WTC11 (cell line): ENCODE measurements at regions not wholly inside any gene's neighbourhood (a gene's known extent, or its start where the extent isn't known, plus 50 kb on each side); places are given as distances from the start of the nearest gene placed in this dataset.

Source experiments
- ATAC-seq: fragments of 200-7000 bp; cut with Tn5 transposase; 2 replicates; pipeline ENCODE4 v1.10.0; 2021; ENCODE audit warnings: mild to moderate bottlenecking, moderate library complexity
- CTCF ChIA-PET: fragments of 300-600 bp; sonication (Branson Sonifier 250); formaldehyde crosslinking; loops from one replicate; lab custom pipeline; 2021; ENCODE audit warnings: antibody characterized with exemption; lab: Charles Lee
- POLR2A ChIA-PET: fragments of 350-600 bp; sonication (Branson Sonifier 250); formaldehyde crosslinking; loops from one replicate; lab custom pipeline; 2021; ENCODE audit warnings: antibody characterized with exemption; lab: Charles Lee
- DNase-seq: peaks from one replicate; pipeline ENCODE4 v3.0.0; 2021; ENCODE audit warnings: low spot score
- H3K27ac Mint-ChIP-seq: 2 replicates; pipeline ENCODE4 v1.8.0; 2021; ENCODE audit warnings: mixed read lengths
- H3K27me3 Mint-ChIP-seq: 2 replicates; pipeline ENCODE4 v1.8.0; 2021; ENCODE audit warnings: low read depth, mild to moderate bottlenecking, moderate library complexity, mixed read lengths
- H3K36me3 Mint-ChIP-seq: 2 replicates; pipeline ENCODE4 v1.8.0; 2021; ENCODE audit warnings: mixed read lengths
- H3K4me1 Mint-ChIP-seq: 2 replicates; pipeline ENCODE4 v1.8.0; 2022; ENCODE audit warnings: mixed read lengths
- H3K4me3 Mint-ChIP-seq: 2 replicates; pipeline ENCODE4 v1.8.0; 2021; ENCODE audit warnings: mild to moderate bottlenecking, moderate library complexity, mixed read lengths
- H3K9me3 Mint-ChIP-seq: 2 replicates; pipeline ENCODE4 v1.8.0; 2021; ENCODE audit warnings: mixed read lengths
- ATF3 ChIP-seq: sonication (generic); formaldehyde crosslinking; conservative IDR thresholded peaks from 2 replicates; pipeline ENCODE4 v1.8.1; 2022; ENCODE audit warnings: mild to moderate bottlenecking, missing genetic modification reagents
- CBFB ChIP-seq: sonication (generic); formaldehyde crosslinking; IDR thresholded peaks from 2 replicates; pipeline ENCODE4 v1.8.1; 2022; ENCODE audit warnings: mild to moderate bottlenecking, low read depth, missing genetic modification reagents
- CTCF ChIP-seq: fragments of 200-600 bp; IDR thresholded peaks from 2 replicates; pipeline ENCODE4 v1.8.0; 2022; ENCODE audit warnings: antibody characterized with exemption
- E2F1 ChIP-seq: sonication (generic); formaldehyde crosslinking; IDR thresholded peaks from 2 replicates; pipeline ENCODE4 v1.8.0; 2022; ENCODE audit warnings: mild to moderate bottlenecking, missing genetic modification reagents
- E2F5 ChIP-seq: sonication (generic); formaldehyde crosslinking; IDR thresholded peaks from 2 replicates; pipeline ENCODE4 v1.8.1; 2022; ENCODE audit warnings: mild to moderate bottlenecking, moderate library complexity, missing genetic modification reagents
- ERG ChIP-seq: fragments of 250-450 bp; sonication (Bioruptor Pico); IDR thresholded peaks from 2 replicates; pipeline ENCODE4 v1.8.0; 2021; ENCODE audit warnings: mild to moderate bottlenecking
- ESRRA ChIP-seq: sonication (generic); formaldehyde crosslinking; IDR thresholded peaks from 2 replicates; pipeline ENCODE4 v1.8.1; 2022; ENCODE audit warnings: mild to moderate bottlenecking, missing genetic modification reagents, borderline replicate concordance
- ETV6 ChIP-seq: sonication (generic); formaldehyde crosslinking; IDR thresholded peaks from 2 replicates; pipeline ENCODE4 v1.8.1; 2022; ENCODE audit warnings: mild to moderate bottlenecking, missing genetic modification reagents
- GTF2I ChIP-seq: fragments of 250-450 bp; sonication (Bioruptor Pico); conservative IDR thresholded peaks from 2 replicates; pipeline ENCODE4 v1.4.0; 2021; ENCODE audit warnings: mild to moderate bottlenecking
- HMGXB4 ChIP-seq: sonication (generic); formaldehyde crosslinking; IDR thresholded peaks from 2 replicates; pipeline ENCODE4 v1.8.1; 2023; ENCODE audit warnings: mild to moderate bottlenecking, moderate library complexity, missing genetic modification reagents
- MXD4 ChIP-seq: fragments of 250-450 bp; sonication (Bioruptor Pico); IDR thresholded peaks from 2 replicates; pipeline ENCODE4 v1.8.0; 2021; ENCODE audit warnings: mild to moderate bottlenecking, moderate library complexity, borderline replicate concordance
- MYBL2 ChIP-seq: sonication (generic); formaldehyde crosslinking; IDR thresholded peaks from 2 replicates; pipeline ENCODE4 v1.8.1; 2023; ENCODE audit warnings: mild to moderate bottlenecking, moderate library complexity, missing genetic modification reagents
- NFE2L1 ChIP-seq: sonication (generic); formaldehyde crosslinking; IDR thresholded peaks from 2 replicates; pipeline ENCODE4 v1.8.1; 2023; ENCODE audit warnings: missing genetic modification reagents
- NR2C2 ChIP-seq: sonication (generic); formaldehyde crosslinking; IDR thresholded peaks from 2 replicates; pipeline ENCODE4 v1.8.0; 2022; ENCODE audit warnings: mild to moderate bottlenecking, missing genetic modification reagents
- SMAD3 ChIP-seq: sonication (generic); formaldehyde crosslinking; IDR thresholded peaks from 2 replicates; pipeline ENCODE4 v1.8.0; 2022; ENCODE audit warnings: missing genetic modification reagents, mild to moderate bottlenecking, borderline replicate concordance
- SP1 ChIP-seq: sonication (generic); formaldehyde crosslinking; conservative IDR thresholded peaks from 2 replicates; pipeline ENCODE4 v1.8.1; 2022; ENCODE audit warnings: missing genetic modification reagents
- TCF7 ChIP-seq: sonication (generic); formaldehyde crosslinking; IDR thresholded peaks from 2 replicates; pipeline ENCODE4 v1.8.0; 2022; ENCODE audit warnings: mild to moderate bottlenecking, low read depth, missing genetic modification reagents, moderate library complexity
- TEAD4 ChIP-seq: sonication (generic); formaldehyde crosslinking; IDR thresholded peaks from 2 replicates; pipeline ENCODE4 v1.8.0; 2022; ENCODE audit warnings: mild to moderate bottlenecking, missing genetic modification reagents
- ZNF138 ChIP-seq: sonication (generic); formaldehyde crosslinking; conservative IDR thresholded peaks from 2 replicates; pipeline ENCODE4 v1.8.1; 2022; ENCODE audit warnings: mild to moderate bottlenecking, moderate library complexity, missing genetic modification reagents
- ZNF317 ChIP-seq: sonication (generic); formaldehyde crosslinking; IDR thresholded peaks from 2 replicates; pipeline ENCODE4 v1.8.1; 2023; ENCODE audit warnings: low read depth, mild to moderate bottlenecking, moderate library complexity, missing genetic modification reagents, borderline replicate concordance
- ZNF512 ChIP-seq: sonication (generic); formaldehyde crosslinking; IDR thresholded peaks from 2 replicates; pipeline ENCODE4 v1.8.1; 2022; ENCODE audit warnings: missing genetic modification reagents, borderline replicate concordance

GRCh38 chr19:5206751-5207075 is 133.9 kb downstream of the PTPRS start:
- Mint-ChIP-seq H3K4me1 (no peaks in the 10 kb centered on the region), H3K36me3 (peaks cover 20% of the 10 kb centered on the region), H3K9me3 (peaks cover 10% of the 10 kb centered on the region), H3K27ac (no peak overlapping the region), H3K4me3 (no peak overlapping the region), H3K27me3 (no peaks in the 10 kb centered on the region)
- ChIA-PET CTCF (interaction anchor here (0.7 kb wide), 1 partner anchor 158 kb away, joined by 3 read pairs; no protein-coding TSS in a partner anchor), POLR2A (no interaction called here)
- no peak for DNase-seq
- no peak for ATAC-seq
- no peak for TF ChIP-seq ZNF138 (CRISPR knock-in tag)
- TF ChIP-seq GTF2I (CRISPR knock-in tag): 0 out of 2 replicates have a peak, but pooled peaks have one; percentile 22
- no peak for TF ChIP-seq NFE2L1 (CRISPR knock-in tag)
- TF ChIP-seq MXD4 (CRISPR knock-in tag): no peak
- no peak for TF ChIP-seq SMAD3 (CRISPR knock-in tag)
- TF ChIP-seq MYBL2 (CRISPR knock-in tag): no peak
- TF ChIP-seq CBFB: no peak
- no peak for TF ChIP-seq NR2C2 (CRISPR knock-in tag)

GRCh38 chr19:5205937-5206750 is 134.5 kb downstream of the PTPRS start:
- Mint-ChIP-seq H3K36me3 (peaks cover 23% of the 10 kb centered on the region), H3K9me3 (peaks cover 9% of the 10 kb centered on the region), H3K4me1 (no peaks in the 10 kb centered on the region), H3K4me3 (no peak overlapping the region), H3K27me3 (no peaks in the 10 kb centered on the region), H3K27ac (no peak overlapping the region)
- ATAC-seq (no peak), DNase-seq (no peak)
- no peak for TF ChIP-seq ESRRA (CRISPR knock-in tag)
- TF ChIP-seq CBFB: no peak
- TF ChIP-seq ZNF512 (CRISPR knock-in tag): no peak
- no peak for TF ChIP-seq SP1
- TF ChIP-seq TCF7: no peak
- no peak for TF ChIP-seq E2F5 (CRISPR knock-in tag)
- TF ChIP-seq SMAD3 (CRISPR knock-in tag): no peak
- no peak for TF ChIP-seq ERG (CRISPR knock-in tag)
- TF ChIP-seq ETV6 (CRISPR knock-in tag): no peak
- TF ChIP-seq HMGXB4 (CRISPR knock-in tag): no peak
- TF ChIP-seq TEAD4 (CRISPR knock-in tag): no peak
- POLR2A ChIA-PET: interaction anchor here (0.7 kb wide), 1 partner anchor 47 kb away, joined by 3 read pairs; no protein-coding TSS in a partner anchor
- CTCF ChIA-PET: no interaction called here

GRCh38 chr19:5205381-5205780 is 135.2 kb downstream of the PTPRS start:
- H3K36me3 Mint-ChIP-seq: peaks cover 29% of the 10 kb centered on the region
- POLR2A ChIA-PET: interaction anchor here (0.7 kb wide), 1 partner anchor 46 kb away, joined by 3 read pairs; no protein-coding TSS in a partner anchor
- peaks cover 13% of the 10 kb centered on the region for H3K9me3 Mint-ChIP-seq
- CTCF ChIA-PET: interaction anchor here (1.3 kb wide), 1 partner anchor 13 kb away, joined by 4 read pairs; no protein-coding TSS in a partner anchor
- no peak for DNase-seq
- no peaks in the 10 kb centered on the region for H3K4me1 Mint-ChIP-seq
- no peaks in the 10 kb centered on the region for H3K27me3 Mint-ChIP-seq
- H3K4me3 Mint-ChIP-seq: no peak overlapping the region
- no peak for ATAC-seq
- no peak overlapping the region for H3K27ac Mint-ChIP-seq
- TF ChIP-seq E2F1: no peak
- no peak for TF ChIP-seq ERG (CRISPR knock-in tag)
- no peak for TF ChIP-seq ZNF317 (CRISPR knock-in tag)
- no peak for TF ChIP-seq CTCF
- no peak for TF ChIP-seq GTF2I (CRISPR knock-in tag)
- no peak for TF ChIP-seq ATF3 (CRISPR knock-in tag)
